ENCODE measurements at regions not wholly inside any gene's neighbourhood (a gene's known extent, or its start where the extent isn't known, plus 50 kb on each side); places are given as distances from the start of the nearest gene placed in this dataset.

GRCh38 chr11:71155846-71156245, 96.5 kb downstream of the SHANK2 start:
- BruUV-seq (replicated peaks) = no TSS peak
- no peak for DNase-seq (ENCODE audit: low read depth, low spot score)
- Histone ChIP-seq H3K4me1 (ENCODE audit: control insufficient read depth, insufficient read depth, low read length) (no peaks in the 10 kb centered on the region), H3K27ac (ENCODE audit: low read length) (no peak overlapping the region), H3K36me3 (ENCODE audit: control insufficient read depth, insufficient read depth, low read length) (no peaks in the 10 kb centered on the region), H3K4me3 (ENCODE audit: low read depth in 2 of 2, low read length in 2 of 2) (no peak overlapping the region), H3K27me3 (ENCODE audit: control insufficient read depth, insufficient read depth, low read length) (peaks cover 2% of the 10 kb centered on the region; the same call in 1 of the 2 replicates), H3K9me3 (ENCODE audit: control insufficient read depth, insufficient read depth, low read depth, low read length) (no peaks in the 10 kb centered on the region)
- intact Hi-C loops (cut with micrococcal nuclease; ENCODE audit: unreplicated experiment) (no loop called here), in situ Hi-C loops (cut with HindIII; ENCODE audit: low pct_unique_long_range_greater_than_20kb, low sequenced_read_pairs) (no loop called here)
- ATAC-seq = no peak
- CTCF ChIA-PET = no interaction called here
- POLR2A ChIA-PET = no interaction called here
- TF ChIP-seq TCF7L2 (IDR thresholded peaks at IDR 0.05; ENCODE audit: low read depth, low read length) (no peak), CTCF (IDR thresholded peaks at IDR 0.05) (no peak), POLR2AphosphoS5 (IDR thresholded peaks at IDR 0.05; ENCODE audit: low read depth, low read length) (no peak), SIN3A (IDR thresholded peaks at IDR 0.05; ENCODE audit: borderline replicate concordance, insufficient read depth, low read depth, low read length) (no peak)
- TF ChIP-seq, protein P1, sequence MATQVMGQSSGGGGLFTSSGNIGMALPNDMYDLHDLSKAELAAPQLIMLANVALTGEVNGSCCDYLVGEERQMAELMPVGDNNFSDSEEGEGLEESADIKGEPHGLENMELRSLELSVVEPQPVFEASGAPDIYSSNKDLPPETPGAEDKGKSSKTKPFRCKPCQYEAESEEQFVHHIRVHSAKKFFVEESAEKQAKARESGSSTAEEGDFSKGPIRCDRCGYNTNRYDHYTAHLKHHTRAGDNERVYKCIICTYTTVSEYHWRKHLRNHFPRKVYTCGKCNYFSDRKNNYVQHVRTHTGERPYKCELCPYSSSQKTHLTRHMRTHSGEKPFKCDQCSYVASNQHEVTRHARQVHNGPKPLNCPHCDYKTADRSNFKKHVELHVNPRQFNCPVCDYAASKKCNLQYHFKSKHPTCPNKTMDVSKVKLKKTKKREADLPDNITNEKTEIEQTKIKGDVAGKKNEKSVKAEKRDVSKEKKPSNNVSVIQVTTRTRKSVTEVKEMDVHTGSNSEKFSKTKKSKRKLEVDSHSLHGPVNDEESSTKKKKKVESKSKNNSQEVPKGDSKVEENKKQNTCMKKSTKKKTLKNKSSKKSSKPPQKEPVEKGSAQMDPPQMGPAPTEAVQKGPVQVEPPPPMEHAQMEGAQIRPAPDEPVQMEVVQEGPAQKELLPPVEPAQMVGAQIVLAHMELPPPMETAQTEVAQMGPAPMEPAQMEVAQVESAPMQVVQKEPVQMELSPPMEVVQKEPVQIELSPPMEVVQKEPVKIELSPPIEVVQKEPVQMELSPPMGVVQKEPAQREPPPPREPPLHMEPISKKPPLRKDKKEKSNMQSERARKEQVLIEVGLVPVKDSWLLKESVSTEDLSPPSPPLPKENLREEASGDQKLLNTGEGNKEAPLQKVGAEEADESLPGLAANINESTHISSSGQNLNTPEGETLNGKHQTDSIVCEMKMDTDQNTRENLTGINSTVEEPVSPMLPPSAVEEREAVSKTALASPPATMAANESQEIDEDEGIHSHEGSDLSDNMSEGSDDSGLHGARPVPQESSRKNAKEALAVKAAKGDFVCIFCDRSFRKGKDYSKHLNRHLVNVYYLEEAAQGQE (IDR thresholded peaks at IDR 0.05; ENCODE audit: insufficient read depth in 1 of 2, low read depth in 2 of 2, low read length in 1 of 2) = no peak

GRCh38 chr11:71154261-71154805, 98.0 kb downstream of the SHANK2 start:
- DNase-seq (ENCODE audit: low read depth, low spot score) (no peak), ATAC-seq (no peak)
- H3K27ac ChIP-seq (ENCODE audit: low read length) = no peak overlapping the region
- intact Hi-C loops (cut with micrococcal nuclease; ENCODE audit: unreplicated experiment) (no loop called here), in situ Hi-C loops (cut with HindIII; ENCODE audit: low pct_unique_long_range_greater_than_20kb, low sequenced_read_pairs) (no loop called here)
- no peaks in the 10 kb centered on the region for H3K9me3 ChIP-seq (ENCODE audit: control insufficient read depth, insufficient read depth, low read depth, low read length)
- BruUV-seq (replicated peaks) = no TSS peak
- H3K4me3 ChIP-seq (ENCODE audit: low read depth in 2 of 2, low read length in 2 of 2) = no peak overlapping the region
- no peak for TF ChIP-seq SIN3A (IDR thresholded peaks at IDR 0.05; ENCODE audit: borderline replicate concordance, insufficient read depth, low read depth, low read length)
- no peak for TF ChIP-seq POLR2AphosphoS5 (IDR thresholded peaks at IDR 0.05; ENCODE audit: low read depth, low read length)
- TF ChIP-seq CTCF (IDR thresholded peaks at IDR 0.05) = no peak
- no peak for TF ChIP-seq TCF7L2 (IDR thresholded peaks at IDR 0.05; ENCODE audit: low read depth, low read length)
- TF ChIP-seq, protein P1 (IDR thresholded peaks at IDR 0.05; ENCODE audit: insufficient read depth in 1 of 2, low read depth in 2 of 2, low read length in 1 of 2) = no peak
- no peaks in the 10 kb centered on the region for H3K4me1 ChIP-seq (ENCODE audit: control insufficient read depth, insufficient read depth, low read length)
- CTCF ChIA-PET = no interaction called here
- POLR2A ChIA-PET = no interaction called here
- peaks cover 2% of the 10 kb centered on the region; the same call in 1 of the 2 replicates for H3K27me3 ChIP-seq (ENCODE audit: control insufficient read depth, insufficient read depth, low read length)
- no peaks in the 10 kb centered on the region for H3K36me3 ChIP-seq (ENCODE audit: control insufficient read depth, insufficient read depth, low read length)
